HG02642 (cell line): ENCODE measurements at regions not wholly inside any gene's neighbourhood (a gene's known extent, or its start where the extent isn't known, plus 50 kb on each side); places are given as distances from the start of the nearest gene placed in this dataset.
"Not testable (repeated sequence)": the region's sequence is repeated elsewhere in the genome, so short reads cannot be mapped to it uniquely, and the experiment has no call there.

Source experiments
- ATAC-seq: cut with Tn5 transposase; IDR thresholded peaks from one replicate; pipeline ENCODE4 v1.9.1; 2021; ENCODE audit warnings: mild to moderate bottlenecking; ENCODE audit not compliant: unreplicated experiment, poor library complexity

- no peak for ATAC-seq
These were observed 177.1 kb upstream of the PCSK5 start for GRCh38 chr9:75713335-75713734.

GRCh38 chr9:75715360-75715759 lies 175.1 kb upstream of the PCSK5 start:
- ATAC-seq, result no peak

- no peak for ATAC-seq
These were observed 171.8 kb upstream of the PCSK5 start for GRCh38 chr9:75718677-75719076.

- no peak for ATAC-seq
These were observed 162.1 kb upstream of the PCSK5 start for GRCh38 chr9:75728391-75728790.

- ATAC-seq, result no peak
These were observed 155.7 kb upstream of the PCSK5 start for GRCh38 chr9:75734802-75735201.

GRCh38 chr9:75739884-75740611 lies 150.4 kb upstream of the PCSK5 start:
- no peak for ATAC-seq

GRCh38 chr9:75743855-75744254 lies 146.6 kb upstream of the PCSK5 start:
- ATAC-seq, result no peak

GRCh38 chr9:75754080-75754479 lies 136.4 kb upstream of the PCSK5 start:
- ATAC-seq, result no peak

- no peak for ATAC-seq
These were observed 115.3 kb upstream of the PCSK5 start for GRCh38 chr9:75775166-75775565.

GRCh38 chr9:75775966-75776691 lies 114.3 kb upstream of the PCSK5 start:
- ATAC-seq, result no peak

- no peak for ATAC-seq
These were observed 110.3 kb upstream of the PCSK5 start for GRCh38 chr9:75780185-75780584.

- ATAC-seq, result no peak
These were observed 102.4 kb upstream of the PCSK5 start for GRCh38 chr9:75788006-75788634.

GRCh38 chr9:75797085-75797580 lies 93.3 kb upstream of the PCSK5 start:
- ATAC-seq, result no peak

GRCh38 chr9:75798505-75798904 lies 92.0 kb upstream of the PCSK5 start:
- no peak for ATAC-seq

GRCh38 chr9:75803130-75803529 lies 87.3 kb upstream of the PCSK5 start:
- no peak for ATAC-seq

GRCh38 chr9:75810063-75810462 lies 80.4 kb upstream of the PCSK5 start:
- ATAC-seq, result no peak

GRCh38 chr9:75811692-75812091 lies 78.8 kb upstream of the PCSK5 start:
- ATAC-seq, result no peak

GRCh38 chr9:75812141-75812540 lies 78.3 kb upstream of the PCSK5 start:
- ATAC-seq, result no peak

- no peak for ATAC-seq
These were observed 75.8 kb upstream of the PCSK5 start for GRCh38 chr9:75814667-75815066.

GRCh38 chr9:75820471-75821115 lies 69.9 kb upstream of the PCSK5 start:
- not testable (repeated sequence) for ATAC-seq

- ATAC-seq, result no peak
These were observed 67.3 kb upstream of the PCSK5 start for GRCh38 chr9:75823151-75823550.
